GM19099 (cell line): ENCODE measurements at regions not wholly inside any gene's neighbourhood (a gene's known extent, or its start where the extent isn't known, plus 50 kb on each side); places are given as distances from the start of the nearest gene placed in this dataset.

Source experiments
- POLR2A ChIP-seq: IDR thresholded peaks from 3 replicates; pipeline ENCODE4 v1.6.1; 2011; ENCODE audit warnings: low read depth; ENCODE audit not compliant: insufficient read length; ENCODE audit errors: extremely low read depth

- TF ChIP-seq POLR2A: no peak
Measured at GRCh38 chrX:40849906-40850823, 114.8 kb upstream of the MED14 start.

- TF ChIP-seq POLR2A: no peak
Measured at GRCh38 chrX:40852586-40852985, 117.2 kb upstream of the MED14 start.

- no peak for TF ChIP-seq POLR2A
Measured at GRCh38 chrX:40853004-40853815, 117.9 kb upstream of the MED14 start.

- no peak for TF ChIP-seq POLR2A
Measured at GRCh38 chrX:40853816-40854123, 118.4 kb upstream of the MED14 start.

GRCh38 chrX:40854242-40854641 is 118.9 kb upstream of the MED14 start:
- no peak for TF ChIP-seq POLR2A

GRCh38 chrX:40855411-40855810 is 120.1 kb upstream of the MED14 start:
- TF ChIP-seq POLR2A: no peak

GRCh38 chrX:40855932-40856515 is 120.7 kb upstream of the MED14 start:
- TF ChIP-seq POLR2A: no peak

- TF ChIP-seq POLR2A: no peak
Measured at GRCh38 chrX:40863671-40864070, 128.3 kb upstream of the MED14 start.

- TF ChIP-seq POLR2A: no peak
Measured at GRCh38 chrX:40864972-40865371, 129.6 kb upstream of the MED14 start.

- no peak for TF ChIP-seq POLR2A
Measured at GRCh38 chrX:40866893-40867292, 131.6 kb upstream of the MED14 start.

GRCh38 chrX:40867352-40867751 is 132.0 kb upstream of the MED14 start:
- no peak for TF ChIP-seq POLR2A

GRCh38 chrX:40868868-40869267 is 133.5 kb upstream of the MED14 start:
- TF ChIP-seq POLR2A: no peak

- TF ChIP-seq POLR2A: no peak
Measured at GRCh38 chrX:40871385-40872082, 136.2 kb upstream of the MED14 start.

GRCh38 chrX:40872351-40872750 is 137.0 kb upstream of the MED14 start:
- TF ChIP-seq POLR2A: no peak

- TF ChIP-seq POLR2A: no peak
Measured at GRCh38 chrX:40875476-40875875, 140.1 kb upstream of the MED14 start.
